ENCODE measurements at regions not wholly inside any gene's neighbourhood (a gene's known extent, or its start where the extent isn't known, plus 50 kb on each side); places are given as distances from the start of the nearest gene placed in this dataset.

DNA sequence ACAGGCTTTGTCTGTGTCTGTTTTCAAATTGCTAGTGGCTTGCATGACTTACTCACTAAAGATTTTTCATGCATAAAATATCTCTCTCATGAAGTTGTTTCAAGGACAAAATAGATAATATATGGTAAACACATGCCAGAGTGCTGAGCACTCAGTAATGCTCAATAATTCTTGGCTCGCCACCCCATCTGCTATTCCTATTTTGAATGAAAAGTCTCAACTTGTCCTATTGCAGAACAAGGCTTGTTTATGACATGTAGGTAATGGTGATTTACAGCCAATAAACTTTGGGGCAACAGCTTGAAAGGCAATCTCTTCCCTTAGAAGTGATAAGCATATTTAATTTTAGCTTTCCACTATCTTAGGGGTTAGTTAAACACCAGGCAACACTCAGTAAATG, 789.0 kb upstream of the ROBO1 start:
- Histone ChIP-seq H3K36me3 (ENCODE audit: control insufficient read depth in 4 of 4, insufficient read depth in 3 of 4, low read depth in 1 of 4, low read length in 3 of 4) (no peaks in the 10 kb centered on the region), H3K4me1 (ENCODE audit: control insufficient read depth in 4 of 4, insufficient read depth in 4 of 4, low read length in 3 of 4) (no peaks in the 10 kb centered on the region), H3K27ac (ENCODE audit: low read depth in 1 of 2, low read length in 2 of 2) (no peak overlapping the region), H3K27me3 (ENCODE audit: control insufficient read depth in 4 of 4, insufficient read depth in 4 of 4, low read length in 3 of 4) (no peaks in the 10 kb centered on the region), H3K4me3 (ENCODE audit: low read depth in 1 of 3, low read length in 3 of 3) (no peak overlapping the region), H3K9ac (ENCODE audit: low read depth in 1 of 2, low read length in 2 of 2) (no peak overlapping the region), H3K9me3 (ENCODE audit: control insufficient read depth in 4 of 4, low read length in 3 of 4) (no peaks in the 10 kb centered on the region)
- TF ChIP-seq HNF4G (IDR thresholded peaks at IDR 0.05) (no peak), GABPA (IDR thresholded peaks at IDR 0.05 in 1 of 2, conservative IDR thresholded peaks at IDR 0.05 in 1 of 2) (no peak), EGR1 (IDR thresholded peaks at IDR 0.05; ENCODE audit: low read depth in 2 of 2) (no peak), SP1 (IDR thresholded peaks at IDR 0.05) (no peak), RAD21 (IDR thresholded peaks at IDR 0.05) (no peak)
- TF ChIP-seq, protein P1, sequence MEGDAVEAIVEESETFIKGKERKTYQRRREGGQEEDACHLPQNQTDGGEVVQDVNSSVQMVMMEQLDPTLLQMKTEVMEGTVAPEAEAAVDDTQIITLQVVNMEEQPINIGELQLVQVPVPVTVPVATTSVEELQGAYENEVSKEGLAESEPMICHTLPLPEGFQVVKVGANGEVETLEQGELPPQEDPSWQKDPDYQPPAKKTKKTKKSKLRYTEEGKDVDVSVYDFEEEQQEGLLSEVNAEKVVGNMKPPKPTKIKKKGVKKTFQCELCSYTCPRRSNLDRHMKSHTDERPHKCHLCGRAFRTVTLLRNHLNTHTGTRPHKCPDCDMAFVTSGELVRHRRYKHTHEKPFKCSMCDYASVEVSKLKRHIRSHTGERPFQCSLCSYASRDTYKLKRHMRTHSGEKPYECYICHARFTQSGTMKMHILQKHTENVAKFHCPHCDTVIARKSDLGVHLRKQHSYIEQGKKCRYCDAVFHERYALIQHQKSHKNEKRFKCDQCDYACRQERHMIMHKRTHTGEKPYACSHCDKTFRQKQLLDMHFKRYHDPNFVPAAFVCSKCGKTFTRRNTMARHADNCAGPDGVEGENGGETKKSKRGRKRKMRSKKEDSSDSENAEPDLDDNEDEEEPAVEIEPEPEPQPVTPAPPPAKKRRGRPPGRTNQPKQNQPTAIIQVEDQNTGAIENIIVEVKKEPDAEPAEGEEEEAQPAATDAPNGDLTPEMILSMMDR (IDR thresholded peaks at IDR 0.05; ENCODE audit: low read depth, low read length, missing input control): no peak
- no peak for DNase-seq (ENCODE audit: low spot score)
- WGBS: 62% methylated on average over 1 of the region's 1 CpG

DNA sequence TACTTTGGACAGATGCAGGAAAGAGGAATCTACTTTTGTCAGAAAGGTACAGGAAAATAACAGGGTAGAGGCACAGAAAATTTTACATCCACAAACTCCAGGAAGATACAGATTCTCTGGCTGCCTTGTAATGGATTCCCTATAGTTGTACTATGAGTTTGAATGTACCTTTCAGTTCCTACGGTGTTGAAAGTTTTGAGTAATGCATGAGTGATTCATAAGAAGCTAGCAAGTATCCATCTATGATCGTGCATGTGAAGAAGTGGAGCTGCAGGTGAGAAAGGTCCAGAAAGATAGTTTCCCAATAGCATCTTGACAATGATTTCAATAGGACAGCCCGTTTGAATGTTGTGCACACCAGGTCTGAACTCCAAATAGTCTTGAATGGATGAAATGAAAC, 786.5 kb upstream of the ROBO1 start:
- TF ChIP-seq JUND (IDR thresholded peaks at IDR 0.05) (no peak), FOXA1 (IDR thresholded peaks at IDR 0.05) (no peak)
- no peak overlapping the region for H3K9ac ChIP-seq (ENCODE audit: low read depth in 1 of 2, low read length in 2 of 2)
- H3K4me3 ChIP-seq (ENCODE audit: low read depth in 1 of 3, low read length in 3 of 3): no peak overlapping the region
- H3K9me3 ChIP-seq (ENCODE audit: control insufficient read depth in 4 of 4, low read length in 3 of 4): no peaks in the 10 kb centered on the region
- no peak for DNase-seq (ENCODE audit: low spot score)
- H3K4me1 ChIP-seq (ENCODE audit: control insufficient read depth in 4 of 4, insufficient read depth in 4 of 4, low read length in 3 of 4): no peaks in the 10 kb centered on the region
- H3K36me3 ChIP-seq (ENCODE audit: control insufficient read depth in 4 of 4, insufficient read depth in 3 of 4, low read depth in 1 of 4, low read length in 3 of 4): no peaks in the 10 kb centered on the region
- 67% methylated on average over 3 of the region's 3 CpGs for WGBS
- H3K27me3 ChIP-seq (ENCODE audit: control insufficient read depth in 4 of 4, insufficient read depth in 4 of 4, low read length in 3 of 4): no peaks in the 10 kb centered on the region
- H3K27ac ChIP-seq (ENCODE audit: low read depth in 1 of 2, low read length in 2 of 2): no peak overlapping the region

DNA sequence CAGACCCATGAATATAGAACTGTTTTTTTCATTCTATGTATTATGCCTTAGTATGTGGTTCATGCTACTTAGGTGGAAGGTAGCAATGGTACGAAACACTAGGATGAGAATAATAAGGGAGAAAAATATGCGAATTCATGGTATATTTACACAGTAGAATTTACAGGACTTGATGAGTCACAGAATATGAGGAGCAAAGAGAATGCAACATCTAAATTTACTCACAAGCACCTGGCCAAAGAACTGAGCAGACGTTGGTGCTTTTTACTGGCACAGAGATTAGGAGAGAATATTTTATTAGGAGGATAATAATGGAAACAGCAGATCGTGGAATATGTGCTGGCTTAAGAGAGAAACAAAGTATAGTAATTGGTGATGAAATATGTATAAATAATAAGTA, 785.4 kb upstream of the ROBO1 start:
- 65% methylated on average over 4 of the region's 4 CpGs for WGBS
- Histone ChIP-seq H3K9ac (ENCODE audit: low read depth in 1 of 2, low read length in 2 of 2) (no peak overlapping the region), H3K36me3 (ENCODE audit: control insufficient read depth in 4 of 4, insufficient read depth in 3 of 4, low read depth in 1 of 4, low read length in 3 of 4) (no peaks in the 10 kb centered on the region), H3K4me3 (ENCODE audit: low read depth in 1 of 3, low read length in 3 of 3) (no peak overlapping the region), H3K27ac (ENCODE audit: low read depth in 1 of 2, low read length in 2 of 2) (no peak overlapping the region), H3K9me3 (ENCODE audit: control insufficient read depth in 4 of 4, low read length in 3 of 4) (no peaks in the 10 kb centered on the region), H3K4me1 (ENCODE audit: control insufficient read depth in 4 of 4, insufficient read depth in 4 of 4, low read length in 3 of 4) (no peaks in the 10 kb centered on the region), H3K27me3 (ENCODE audit: control insufficient read depth in 4 of 4, insufficient read depth in 4 of 4, low read length in 3 of 4) (no peaks in the 10 kb centered on the region)
- no peak for DNase-seq (ENCODE audit: low spot score)
- TF ChIP-seq RAD21 (IDR thresholded peaks at IDR 0.05) (no peak), SP1 (IDR thresholded peaks at IDR 0.05) (no peak), TAF1 (conservative IDR thresholded peaks at IDR 0.05) (no peak), RXRA (IDR thresholded peaks at IDR 0.05) (no peak), FOXA2 (IDR thresholded peaks at IDR 0.05) (no peak), JUND (IDR thresholded peaks at IDR 0.05) (no peak), NR2F2 (IDR thresholded peaks at IDR 0.05) (no peak), EGR1 (IDR thresholded peaks at IDR 0.05; ENCODE audit: low read depth in 2 of 2) (no peak), YY1 (IDR thresholded peaks at IDR 0.05) (no peak), HNF4G (IDR thresholded peaks at IDR 0.05) (no peak), HNF4A (conservative IDR thresholded peaks at IDR 0.05) (no peak), GABPA (IDR thresholded peaks at IDR 0.05 in 1 of 2, conservative IDR thresholded peaks at IDR 0.05 in 1 of 2) (no peak), FOXA1 (IDR thresholded peaks at IDR 0.05) (no peak)
- TF ChIP-seq, protein P2, sequence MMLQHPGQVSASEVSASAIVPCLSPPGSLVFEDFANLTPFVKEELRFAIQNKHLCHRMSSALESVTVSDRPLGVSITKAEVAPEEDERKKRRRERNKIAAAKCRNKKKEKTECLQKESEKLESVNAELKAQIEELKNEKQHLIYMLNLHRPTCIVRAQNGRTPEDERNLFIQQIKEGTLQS (IDR thresholded peaks at IDR 0.05): no peak
- TF ChIP-seq, protein P1 (IDR thresholded peaks at IDR 0.05; ENCODE audit: low read depth, low read length, missing input control): no peak
- TF ChIP-seq, protein P3, sequence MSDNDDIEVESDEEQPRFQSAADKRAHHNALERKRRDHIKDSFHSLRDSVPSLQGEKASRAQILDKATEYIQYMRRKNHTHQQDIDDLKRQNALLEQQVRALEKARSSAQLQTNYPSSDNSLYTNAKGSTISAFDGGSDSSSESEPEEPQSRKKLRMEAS (IDR thresholded peaks at IDR 0.05): no peak
- TF ChIP-seq, protein P4, sequence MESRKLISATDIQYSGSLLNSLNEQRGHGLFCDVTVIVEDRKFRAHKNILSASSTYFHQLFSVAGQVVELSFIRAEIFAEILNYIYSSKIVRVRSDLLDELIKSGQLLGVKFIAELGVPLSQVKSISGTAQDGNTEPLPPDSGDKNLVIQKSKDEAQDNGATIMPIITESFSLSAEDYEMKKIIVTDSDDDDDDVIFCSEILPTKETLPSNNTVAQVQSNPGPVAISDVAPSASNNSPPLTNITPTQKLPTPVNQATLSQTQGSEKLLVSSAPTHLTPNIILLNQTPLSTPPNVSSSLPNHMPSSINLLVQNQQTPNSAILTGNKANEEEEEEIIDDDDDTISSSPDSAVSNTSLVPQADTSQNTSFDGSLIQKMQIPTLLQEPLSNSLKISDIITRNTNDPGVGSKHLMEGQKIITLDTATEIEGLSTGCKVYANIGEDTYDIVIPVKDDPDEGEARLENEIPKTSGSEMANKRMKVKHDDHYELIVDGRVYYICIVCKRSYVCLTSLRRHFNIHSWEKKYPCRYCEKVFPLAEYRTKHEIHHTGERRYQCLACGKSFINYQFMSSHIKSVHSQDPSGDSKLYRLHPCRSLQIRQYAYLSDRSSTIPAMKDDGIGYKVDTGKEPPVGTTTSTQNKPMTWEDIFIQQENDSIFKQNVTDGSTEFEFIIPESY (IDR thresholded peaks at IDR 0.05): no peak
- TF ChIP-seq, protein P5, sequence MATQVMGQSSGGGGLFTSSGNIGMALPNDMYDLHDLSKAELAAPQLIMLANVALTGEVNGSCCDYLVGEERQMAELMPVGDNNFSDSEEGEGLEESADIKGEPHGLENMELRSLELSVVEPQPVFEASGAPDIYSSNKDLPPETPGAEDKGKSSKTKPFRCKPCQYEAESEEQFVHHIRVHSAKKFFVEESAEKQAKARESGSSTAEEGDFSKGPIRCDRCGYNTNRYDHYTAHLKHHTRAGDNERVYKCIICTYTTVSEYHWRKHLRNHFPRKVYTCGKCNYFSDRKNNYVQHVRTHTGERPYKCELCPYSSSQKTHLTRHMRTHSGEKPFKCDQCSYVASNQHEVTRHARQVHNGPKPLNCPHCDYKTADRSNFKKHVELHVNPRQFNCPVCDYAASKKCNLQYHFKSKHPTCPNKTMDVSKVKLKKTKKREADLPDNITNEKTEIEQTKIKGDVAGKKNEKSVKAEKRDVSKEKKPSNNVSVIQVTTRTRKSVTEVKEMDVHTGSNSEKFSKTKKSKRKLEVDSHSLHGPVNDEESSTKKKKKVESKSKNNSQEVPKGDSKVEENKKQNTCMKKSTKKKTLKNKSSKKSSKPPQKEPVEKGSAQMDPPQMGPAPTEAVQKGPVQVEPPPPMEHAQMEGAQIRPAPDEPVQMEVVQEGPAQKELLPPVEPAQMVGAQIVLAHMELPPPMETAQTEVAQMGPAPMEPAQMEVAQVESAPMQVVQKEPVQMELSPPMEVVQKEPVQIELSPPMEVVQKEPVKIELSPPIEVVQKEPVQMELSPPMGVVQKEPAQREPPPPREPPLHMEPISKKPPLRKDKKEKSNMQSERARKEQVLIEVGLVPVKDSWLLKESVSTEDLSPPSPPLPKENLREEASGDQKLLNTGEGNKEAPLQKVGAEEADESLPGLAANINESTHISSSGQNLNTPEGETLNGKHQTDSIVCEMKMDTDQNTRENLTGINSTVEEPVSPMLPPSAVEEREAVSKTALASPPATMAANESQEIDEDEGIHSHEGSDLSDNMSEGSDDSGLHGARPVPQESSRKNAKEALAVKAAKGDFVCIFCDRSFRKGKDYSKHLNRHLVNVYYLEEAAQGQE (IDR thresholded peaks at IDR 0.05): no peak
